ENCODE measurements at regions not wholly inside any gene's neighbourhood (a gene's known extent, or its start where the extent isn't known, plus 50 kb on each side); places are given as distances from the start of the nearest gene placed in this dataset.
"Not testable (repeated sequence)": the region's sequence is repeated elsewhere in the genome, so short reads cannot be mapped to it uniquely, and the experiment has no call there.

GRCh38 chr5:60505373-60506171, 194.4 kb downstream of the DEPDC1B start:
- H3K27ac Mint-ChIP-seq = no peak overlapping the region
- H3K4me3 Mint-ChIP-seq = no peak overlapping the region

GRCh38 chr5:60504342-60504741, 195.6 kb downstream of the DEPDC1B start:
- Mint-ChIP-seq H3K36me3 (ENCODE audit: low read depth) (no peaks in the 10 kb centered on the region), H3K27me3 (no peaks in the 10 kb centered on the region), H3K4me3 (no peak overlapping the region), H3K9me3 (no peaks in the 10 kb centered on the region), H3K27ac (no peak overlapping the region), H3K4me1 (ENCODE audit: low read depth) (no peaks in the 10 kb centered on the region)

More at GRCh38 chr5:60505373-60506171, 194.4 kb downstream of the DEPDC1B start:
- H3K36me3 Mint-ChIP-seq (ENCODE audit: low read depth) = no peaks in the 10 kb centered on the region
- no peaks in the 10 kb centered on the region for H3K9me3 Mint-ChIP-seq
- no peaks in the 10 kb centered on the region for H3K27me3 Mint-ChIP-seq
- H3K4me1 Mint-ChIP-seq (ENCODE audit: low read depth) = no peaks in the 10 kb centered on the region

GRCh38 chr5:60503771-60504170, 196.2 kb downstream of the DEPDC1B start:
- no peak overlapping the region for H3K27ac Mint-ChIP-seq
- no peaks in the 10 kb centered on the region for H3K4me1 Mint-ChIP-seq (ENCODE audit: low read depth)
- no peak overlapping the region for H3K4me3 Mint-ChIP-seq
- no peaks in the 10 kb centered on the region for H3K36me3 Mint-ChIP-seq (ENCODE audit: low read depth)
- no peaks in the 10 kb centered on the region for H3K9me3 Mint-ChIP-seq
- H3K27me3 Mint-ChIP-seq = no peaks in the 10 kb centered on the region

- Mint-ChIP-seq H3K4me3 (no peak overlapping the region), H3K27me3 (no peaks in the 10 kb centered on the region), H3K36me3 (ENCODE audit: low read depth) (no peaks in the 10 kb centered on the region), H3K9me3 (no peaks in the 10 kb centered on the region), H3K27ac (no peak overlapping the region), H3K4me1 (ENCODE audit: low read depth) (peaks cover 7% of the 10 kb centered on the region)
Observed at GRCh38 chr5:60497706-60498500, 202.1 kb downstream of the DEPDC1B start.

GRCh38 chr5:60495644-60496520, 204.1 kb downstream of the DEPDC1B start:
- Mint-ChIP-seq H3K27me3 (no peaks in the 10 kb centered on the region), H3K27ac (no peak overlapping the region), H3K9me3 (no peaks in the 10 kb centered on the region), H3K4me1 (ENCODE audit: low read depth) (peaks cover 7% of the 10 kb centered on the region), H3K4me3 (no peak overlapping the region), H3K36me3 (ENCODE audit: low read depth) (no peaks in the 10 kb centered on the region)

GRCh38 chr5:60494635-60495034, 205.3 kb downstream of the DEPDC1B start:
- H3K9me3 Mint-ChIP-seq = no peaks in the 10 kb centered on the region
- H3K27ac Mint-ChIP-seq = no peak overlapping the region
- H3K4me1 Mint-ChIP-seq (ENCODE audit: low read depth) = peaks cover 7% of the 10 kb centered on the region
- no peaks in the 10 kb centered on the region for H3K36me3 Mint-ChIP-seq (ENCODE audit: low read depth)
- no peak overlapping the region for H3K4me3 Mint-ChIP-seq
- H3K27me3 Mint-ChIP-seq = no peaks in the 10 kb centered on the region

- Mint-ChIP-seq H3K4me1 (ENCODE audit: low read depth) (peaks cover 7% of the 10 kb centered on the region), H3K9me3 (no peaks in the 10 kb centered on the region), H3K36me3 (ENCODE audit: low read depth) (no peaks in the 10 kb centered on the region), H3K27me3 (no peaks in the 10 kb centered on the region), H3K4me3 (no peak overlapping the region), H3K27ac (no peak overlapping the region)
Observed at GRCh38 chr5:60494144-60494543, 205.8 kb downstream of the DEPDC1B start.

GRCh38 chr5:60493372-60493771, 206.6 kb downstream of the DEPDC1B start:
- no peak overlapping the region for H3K4me3 Mint-ChIP-seq
- H3K4me1 Mint-ChIP-seq (ENCODE audit: low read depth) = peaks cover 7% of the 10 kb centered on the region
- H3K36me3 Mint-ChIP-seq (ENCODE audit: low read depth) = no peaks in the 10 kb centered on the region
- H3K27me3 Mint-ChIP-seq = no peaks in the 10 kb centered on the region
- H3K9me3 Mint-ChIP-seq = no peaks in the 10 kb centered on the region
- H3K27ac Mint-ChIP-seq = no peak overlapping the region

GRCh38 chr5:60492958-60493357, 207.0 kb downstream of the DEPDC1B start:
- Mint-ChIP-seq H3K36me3 (ENCODE audit: low read depth) (no peaks in the 10 kb centered on the region), H3K9me3 (no peaks in the 10 kb centered on the region), H3K4me1 (ENCODE audit: low read depth) (peaks cover 7% of the 10 kb centered on the region), H3K27ac (no peak overlapping the region), H3K27me3 (no peaks in the 10 kb centered on the region), H3K4me3 (no peak overlapping the region)

GRCh38 chr5:60492358-60492757, 207.6 kb downstream of the DEPDC1B start:
- H3K4me1 Mint-ChIP-seq (ENCODE audit: low read depth); H3K27me3 Mint-ChIP-seq; H3K36me3 Mint-ChIP-seq (ENCODE audit: low read depth); H3K4me3 Mint-ChIP-seq; H3K27ac Mint-ChIP-seq; H3K9me3 Mint-ChIP-seq: not testable (repeated sequence)

- Mint-ChIP-seq H3K9me3 (no peaks in the 10 kb centered on the region), H3K27ac (no peak overlapping the region), H3K4me1 (ENCODE audit: low read depth) (peaks cover 7% of the 10 kb centered on the region), H3K27me3 (no peaks in the 10 kb centered on the region), H3K4me3 (no peak overlapping the region), H3K36me3 (ENCODE audit: low read depth) (no peaks in the 10 kb centered on the region)
Observed at GRCh38 chr5:60490597-60491166, 209.3 kb downstream of the DEPDC1B start.

- Mint-ChIP-seq H3K27ac (no peak overlapping the region), H3K27me3 (no peaks in the 10 kb centered on the region), H3K36me3 (ENCODE audit: low read depth) (no peaks in the 10 kb centered on the region), H3K4me1 (ENCODE audit: low read depth) (peaks cover 5% of the 10 kb centered on the region), H3K4me3 (no peak overlapping the region), H3K9me3 (no peaks in the 10 kb centered on the region)
Observed at GRCh38 chr5:60489856-60490255, 210.1 kb downstream of the DEPDC1B start.

- Mint-ChIP-seq H3K4me1 (ENCODE audit: low read depth) (no peaks in the 10 kb centered on the region), H3K9me3 (no peaks in the 10 kb centered on the region), H3K27me3 (no peaks in the 10 kb centered on the region), H3K27ac (no peak overlapping the region), H3K4me3 (no peak overlapping the region), H3K36me3 (ENCODE audit: low read depth) (no peaks in the 10 kb centered on the region)
Observed at GRCh38 chr5:60489377-60489776, 210.6 kb downstream of the DEPDC1B start.

- H3K9me3 Mint-ChIP-seq = no peaks in the 10 kb centered on the region
- no peaks in the 10 kb centered on the region for H3K4me1 Mint-ChIP-seq (ENCODE audit: low read depth)
- H3K36me3 Mint-ChIP-seq (ENCODE audit: low read depth) = no peaks in the 10 kb centered on the region
- H3K27ac Mint-ChIP-seq = no peak overlapping the region
- H3K27me3 Mint-ChIP-seq = no peaks in the 10 kb centered on the region
- no peak overlapping the region for H3K4me3 Mint-ChIP-seq
Observed at GRCh38 chr5:60488466-60489130, 211.4 kb downstream of the DEPDC1B start.

Data from stimulated activated naive CD8-positive, alpha-beta T cell treated with anti-CD3 and anti-CD28 coated beads, Interleukin-15, Interleukin-2, amounts not matched to agents 100 ng/mL and 50 ng/mL, for 24 hours (primary cell).